ENCODE measurements at regions not wholly inside any gene's neighbourhood (a gene's known extent, or its start where the extent isn't known, plus 50 kb on each side); places are given as distances from the start of the nearest gene placed in this dataset.

DNA sequence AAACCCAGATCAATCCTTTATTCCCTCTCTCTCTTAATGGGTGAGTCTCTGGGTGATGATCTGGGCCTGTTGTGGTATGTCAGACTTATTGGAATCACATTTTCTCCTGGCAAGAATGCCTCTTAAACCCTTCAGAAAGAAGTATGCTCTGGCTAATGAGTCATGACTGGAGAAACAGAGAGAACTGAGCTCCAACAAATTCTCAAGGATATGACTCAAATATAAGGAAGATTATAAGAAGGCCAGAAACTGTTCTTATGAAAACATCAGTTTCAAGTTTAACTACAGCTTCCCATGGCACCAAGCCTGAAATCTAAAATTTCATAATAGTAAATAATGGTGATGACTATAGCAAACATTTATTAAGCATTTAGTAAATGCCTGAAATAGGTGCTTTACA is 83.9 kb downstream of the OR5AK2 start:
- peak in 1 of 2 donors; percentile 65 for TF ChIP-seq JUND (IDR thresholded peaks at IDR 0.05)
- TF ChIP-seq, protein P1, sequence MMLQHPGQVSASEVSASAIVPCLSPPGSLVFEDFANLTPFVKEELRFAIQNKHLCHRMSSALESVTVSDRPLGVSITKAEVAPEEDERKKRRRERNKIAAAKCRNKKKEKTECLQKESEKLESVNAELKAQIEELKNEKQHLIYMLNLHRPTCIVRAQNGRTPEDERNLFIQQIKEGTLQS (IDR thresholded peaks at IDR 0.05) = no peak
- DNase-seq (ENCODE audit: low spot score) = no peak
- H3K9ac ChIP-seq (ENCODE audit: low read depth in 1 of 2, low read length in 2 of 2) = no peak overlapping the region
- H3K4me1 ChIP-seq (ENCODE audit: control insufficient read depth in 4 of 4, insufficient read depth in 4 of 4, low read length in 3 of 4) = no peaks in the 10 kb centered on the region
- no peaks in the 10 kb centered on the region for H3K9me3 ChIP-seq (ENCODE audit: control insufficient read depth in 4 of 4, low read length in 3 of 4)
- peaks cover 0 to 2% (median 0%) of the 10 kb centered on the region in 4 donors for H3K27me3 ChIP-seq (ENCODE audit: control insufficient read depth in 4 of 4, insufficient read depth in 4 of 4, low read length in 3 of 4)
- no peak overlapping the region for H3K4me3 ChIP-seq (ENCODE audit: low read depth in 1 of 3, low read length in 3 of 3)
- no peaks in the 10 kb centered on the region for H3K36me3 ChIP-seq (ENCODE audit: control insufficient read depth in 4 of 4, insufficient read depth in 3 of 4, low read depth in 1 of 4, low read length in 3 of 4)
- peak overlapping the region in 1 of 2 donors; percentile 56 for H3K27ac ChIP-seq (ENCODE audit: low read depth in 1 of 2, low read length in 2 of 2)

DNA sequence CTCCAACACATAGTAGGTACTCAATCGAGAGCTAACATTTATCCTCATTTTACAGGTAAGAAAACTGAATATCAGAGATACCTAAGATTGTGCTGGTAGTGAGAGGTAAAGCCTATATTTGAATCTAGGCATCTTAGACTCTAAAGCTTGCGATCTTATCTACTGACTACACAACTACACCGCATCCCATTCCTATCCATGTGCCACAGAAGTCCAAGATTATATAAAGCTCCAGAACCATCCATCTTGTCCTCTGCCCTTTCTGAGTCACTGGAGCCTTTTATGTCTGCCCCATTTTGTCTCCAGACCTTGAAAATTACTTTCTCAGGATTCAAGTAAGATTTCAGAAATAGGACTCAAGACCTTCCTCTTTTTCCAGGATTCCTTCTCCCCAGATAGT is 84.4 kb downstream of the OR5AK2 start:
- Histone ChIP-seq H3K4me3 (ENCODE audit: low read depth in 1 of 3, low read length in 3 of 3) (no peak overlapping the region), H3K9ac (ENCODE audit: low read depth in 1 of 2, low read length in 2 of 2) (no peak overlapping the region), H3K27ac (ENCODE audit: low read depth in 1 of 2, low read length in 2 of 2) (peak overlapping the region in 1 of 2 donors; percentile 61), H3K36me3 (ENCODE audit: control insufficient read depth in 4 of 4, insufficient read depth in 3 of 4, low read depth in 1 of 4, low read length in 3 of 4) (no peaks in the 10 kb centered on the region), H3K4me1 (ENCODE audit: control insufficient read depth in 4 of 4, insufficient read depth in 4 of 4, low read length in 3 of 4) (no peaks in the 10 kb centered on the region), H3K9me3 (ENCODE audit: control insufficient read depth in 4 of 4, low read length in 3 of 4) (no peaks in the 10 kb centered on the region), H3K27me3 (ENCODE audit: control insufficient read depth in 4 of 4, insufficient read depth in 4 of 4, low read length in 3 of 4) (peaks cover 0 to 2% (median 0%) of the 10 kb centered on the region in 4 donors)
- 67% methylated on average over 3 of the region's 3 CpGs for WGBS
- no peak for TF ChIP-seq HNF4A (conservative IDR thresholded peaks at IDR 0.05)
- TF ChIP-seq, protein P2, sequence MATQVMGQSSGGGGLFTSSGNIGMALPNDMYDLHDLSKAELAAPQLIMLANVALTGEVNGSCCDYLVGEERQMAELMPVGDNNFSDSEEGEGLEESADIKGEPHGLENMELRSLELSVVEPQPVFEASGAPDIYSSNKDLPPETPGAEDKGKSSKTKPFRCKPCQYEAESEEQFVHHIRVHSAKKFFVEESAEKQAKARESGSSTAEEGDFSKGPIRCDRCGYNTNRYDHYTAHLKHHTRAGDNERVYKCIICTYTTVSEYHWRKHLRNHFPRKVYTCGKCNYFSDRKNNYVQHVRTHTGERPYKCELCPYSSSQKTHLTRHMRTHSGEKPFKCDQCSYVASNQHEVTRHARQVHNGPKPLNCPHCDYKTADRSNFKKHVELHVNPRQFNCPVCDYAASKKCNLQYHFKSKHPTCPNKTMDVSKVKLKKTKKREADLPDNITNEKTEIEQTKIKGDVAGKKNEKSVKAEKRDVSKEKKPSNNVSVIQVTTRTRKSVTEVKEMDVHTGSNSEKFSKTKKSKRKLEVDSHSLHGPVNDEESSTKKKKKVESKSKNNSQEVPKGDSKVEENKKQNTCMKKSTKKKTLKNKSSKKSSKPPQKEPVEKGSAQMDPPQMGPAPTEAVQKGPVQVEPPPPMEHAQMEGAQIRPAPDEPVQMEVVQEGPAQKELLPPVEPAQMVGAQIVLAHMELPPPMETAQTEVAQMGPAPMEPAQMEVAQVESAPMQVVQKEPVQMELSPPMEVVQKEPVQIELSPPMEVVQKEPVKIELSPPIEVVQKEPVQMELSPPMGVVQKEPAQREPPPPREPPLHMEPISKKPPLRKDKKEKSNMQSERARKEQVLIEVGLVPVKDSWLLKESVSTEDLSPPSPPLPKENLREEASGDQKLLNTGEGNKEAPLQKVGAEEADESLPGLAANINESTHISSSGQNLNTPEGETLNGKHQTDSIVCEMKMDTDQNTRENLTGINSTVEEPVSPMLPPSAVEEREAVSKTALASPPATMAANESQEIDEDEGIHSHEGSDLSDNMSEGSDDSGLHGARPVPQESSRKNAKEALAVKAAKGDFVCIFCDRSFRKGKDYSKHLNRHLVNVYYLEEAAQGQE (IDR thresholded peaks at IDR 0.05) = no peak
- TF ChIP-seq, protein P3, sequence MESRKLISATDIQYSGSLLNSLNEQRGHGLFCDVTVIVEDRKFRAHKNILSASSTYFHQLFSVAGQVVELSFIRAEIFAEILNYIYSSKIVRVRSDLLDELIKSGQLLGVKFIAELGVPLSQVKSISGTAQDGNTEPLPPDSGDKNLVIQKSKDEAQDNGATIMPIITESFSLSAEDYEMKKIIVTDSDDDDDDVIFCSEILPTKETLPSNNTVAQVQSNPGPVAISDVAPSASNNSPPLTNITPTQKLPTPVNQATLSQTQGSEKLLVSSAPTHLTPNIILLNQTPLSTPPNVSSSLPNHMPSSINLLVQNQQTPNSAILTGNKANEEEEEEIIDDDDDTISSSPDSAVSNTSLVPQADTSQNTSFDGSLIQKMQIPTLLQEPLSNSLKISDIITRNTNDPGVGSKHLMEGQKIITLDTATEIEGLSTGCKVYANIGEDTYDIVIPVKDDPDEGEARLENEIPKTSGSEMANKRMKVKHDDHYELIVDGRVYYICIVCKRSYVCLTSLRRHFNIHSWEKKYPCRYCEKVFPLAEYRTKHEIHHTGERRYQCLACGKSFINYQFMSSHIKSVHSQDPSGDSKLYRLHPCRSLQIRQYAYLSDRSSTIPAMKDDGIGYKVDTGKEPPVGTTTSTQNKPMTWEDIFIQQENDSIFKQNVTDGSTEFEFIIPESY (IDR thresholded peaks at IDR 0.05) = no peak
- DNase-seq (ENCODE audit: low spot score) = no peak

DNA sequence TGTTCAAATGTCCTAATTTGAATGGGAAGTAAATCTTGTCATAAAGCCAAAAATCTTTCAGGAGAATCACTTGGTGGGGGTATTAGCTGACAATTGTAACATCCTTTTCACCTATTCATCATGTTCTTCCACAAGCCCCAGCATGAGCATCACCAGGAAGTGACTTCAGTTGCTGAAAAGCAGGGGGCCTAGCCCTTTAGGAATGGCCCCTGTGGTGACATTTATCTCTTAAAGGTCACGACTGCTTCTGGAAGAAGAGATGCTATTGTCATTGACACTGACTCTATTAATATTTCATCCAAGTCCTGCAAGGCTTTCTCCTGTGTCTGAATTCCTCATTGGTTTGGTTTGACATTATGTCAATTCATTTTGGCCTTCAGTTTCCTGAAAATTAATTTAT is 92.6 kb downstream of the OR5AK2 start:
- Histone ChIP-seq H3K9ac (ENCODE audit: low read depth in 1 of 2, low read length in 2 of 2) (no peak overlapping the region), H3K27ac (ENCODE audit: low read depth in 1 of 2, low read length in 2 of 2) (no peak overlapping the region), H3K36me3 (ENCODE audit: control insufficient read depth in 4 of 4, insufficient read depth in 3 of 4, low read depth in 1 of 4, low read length in 3 of 4) (no peaks in the 10 kb centered on the region), H3K4me3 (ENCODE audit: low read depth in 1 of 3, low read length in 3 of 3) (no peak overlapping the region), H3K9me3 (ENCODE audit: control insufficient read depth in 4 of 4, low read length in 3 of 4) (no peaks in the 10 kb centered on the region), H3K4me1 (ENCODE audit: control insufficient read depth in 4 of 4, insufficient read depth in 4 of 4, low read length in 3 of 4) (no peaks in the 10 kb centered on the region), H3K27me3 (ENCODE audit: control insufficient read depth in 4 of 4, insufficient read depth in 4 of 4, low read length in 3 of 4) (no peaks in the 10 kb centered on the region)
- DNase-seq (ENCODE audit: low spot score) = no peak
- no peak for TF ChIP-seq TAF1 (conservative IDR thresholded peaks at IDR 0.05)
- 68% methylated on average over 1 of the region's 1 CpG for WGBS

DNA sequence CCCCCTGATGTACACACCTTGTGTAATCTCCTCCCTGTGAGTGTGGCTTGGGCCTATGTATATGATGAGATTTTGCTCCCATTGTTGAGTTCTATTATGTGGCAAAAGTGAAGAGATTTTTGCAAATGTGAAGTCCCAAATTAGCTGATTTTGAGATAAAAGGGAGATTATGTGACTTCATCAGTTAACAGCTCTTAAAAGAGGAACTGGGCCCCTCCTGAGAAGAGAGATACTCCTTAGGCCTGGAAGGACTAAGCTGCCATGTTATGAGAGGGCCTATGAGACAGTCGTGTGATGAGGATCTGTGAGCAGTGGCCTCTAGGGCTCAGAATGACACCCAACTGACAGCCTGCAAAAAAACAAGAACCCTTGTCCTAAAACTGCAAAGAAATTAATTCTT is 93.4 kb downstream of the OR5AK2 start:
- 80% methylated on average over 1 of the region's 1 CpG for WGBS
- Histone ChIP-seq H3K27ac (ENCODE audit: low read depth in 1 of 2, low read length in 2 of 2) (no peak overlapping the region), H3K36me3 (ENCODE audit: control insufficient read depth in 4 of 4, insufficient read depth in 3 of 4, low read depth in 1 of 4, low read length in 3 of 4) (no peaks in the 10 kb centered on the region), H3K9ac (ENCODE audit: low read depth in 1 of 2, low read length in 2 of 2) (no peak overlapping the region), H3K4me3 (ENCODE audit: low read depth in 1 of 3, low read length in 3 of 3) (no peak overlapping the region), H3K27me3 (ENCODE audit: control insufficient read depth in 4 of 4, insufficient read depth in 4 of 4, low read length in 3 of 4) (no peaks in the 10 kb centered on the region), H3K4me1 (ENCODE audit: control insufficient read depth in 4 of 4, insufficient read depth in 4 of 4, low read length in 3 of 4) (no peaks in the 10 kb centered on the region), H3K9me3 (ENCODE audit: control insufficient read depth in 4 of 4, low read length in 3 of 4) (no peaks in the 10 kb centered on the region)
- no peak for DNase-seq (ENCODE audit: low spot score)
- no peak for TF ChIP-seq FOXA1 (IDR thresholded peaks at IDR 0.05)
- no peak for TF ChIP-seq JUND (IDR thresholded peaks at IDR 0.05)
- TF ChIP-seq, protein P3 (IDR thresholded peaks at IDR 0.05) = no peak
- TF ChIP-seq HNF4G (IDR thresholded peaks at IDR 0.05) = no peak
- no peak for TF ChIP-seq RXRA (IDR thresholded peaks at IDR 0.05)
- no peak for TF ChIP-seq YY1 (IDR thresholded peaks at IDR 0.05)
- TF ChIP-seq, protein P4, sequence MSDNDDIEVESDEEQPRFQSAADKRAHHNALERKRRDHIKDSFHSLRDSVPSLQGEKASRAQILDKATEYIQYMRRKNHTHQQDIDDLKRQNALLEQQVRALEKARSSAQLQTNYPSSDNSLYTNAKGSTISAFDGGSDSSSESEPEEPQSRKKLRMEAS (IDR thresholded peaks at IDR 0.05) = no peak
- no peak for TF ChIP-seq SP1 (IDR thresholded peaks at IDR 0.05)
- TF ChIP-seq, protein P5, sequence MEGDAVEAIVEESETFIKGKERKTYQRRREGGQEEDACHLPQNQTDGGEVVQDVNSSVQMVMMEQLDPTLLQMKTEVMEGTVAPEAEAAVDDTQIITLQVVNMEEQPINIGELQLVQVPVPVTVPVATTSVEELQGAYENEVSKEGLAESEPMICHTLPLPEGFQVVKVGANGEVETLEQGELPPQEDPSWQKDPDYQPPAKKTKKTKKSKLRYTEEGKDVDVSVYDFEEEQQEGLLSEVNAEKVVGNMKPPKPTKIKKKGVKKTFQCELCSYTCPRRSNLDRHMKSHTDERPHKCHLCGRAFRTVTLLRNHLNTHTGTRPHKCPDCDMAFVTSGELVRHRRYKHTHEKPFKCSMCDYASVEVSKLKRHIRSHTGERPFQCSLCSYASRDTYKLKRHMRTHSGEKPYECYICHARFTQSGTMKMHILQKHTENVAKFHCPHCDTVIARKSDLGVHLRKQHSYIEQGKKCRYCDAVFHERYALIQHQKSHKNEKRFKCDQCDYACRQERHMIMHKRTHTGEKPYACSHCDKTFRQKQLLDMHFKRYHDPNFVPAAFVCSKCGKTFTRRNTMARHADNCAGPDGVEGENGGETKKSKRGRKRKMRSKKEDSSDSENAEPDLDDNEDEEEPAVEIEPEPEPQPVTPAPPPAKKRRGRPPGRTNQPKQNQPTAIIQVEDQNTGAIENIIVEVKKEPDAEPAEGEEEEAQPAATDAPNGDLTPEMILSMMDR (IDR thresholded peaks at IDR 0.05; ENCODE audit: low read depth, low read length, missing input control) = no peak
- no peak for TF ChIP-seq TAF1 (conservative IDR thresholded peaks at IDR 0.05)
- TF ChIP-seq HNF4A (conservative IDR thresholded peaks at IDR 0.05) = no peak
- no peak for TF ChIP-seq RAD21 (IDR thresholded peaks at IDR 0.05)
